GM21619 (cell line): ENCODE measurements at regions not wholly inside any gene's neighbourhood (a gene's known extent, or its start where the extent isn't known, plus 50 kb on each side); places are given as distances from the start of the nearest gene placed in this dataset.

Experiments
- ATAC-seq: cut with Tn5 transposase; IDR thresholded peaks from one replicate; pipeline ENCODE4 v1.9.1; 2021; ENCODE audit not compliant: unreplicated experiment

DNA sequence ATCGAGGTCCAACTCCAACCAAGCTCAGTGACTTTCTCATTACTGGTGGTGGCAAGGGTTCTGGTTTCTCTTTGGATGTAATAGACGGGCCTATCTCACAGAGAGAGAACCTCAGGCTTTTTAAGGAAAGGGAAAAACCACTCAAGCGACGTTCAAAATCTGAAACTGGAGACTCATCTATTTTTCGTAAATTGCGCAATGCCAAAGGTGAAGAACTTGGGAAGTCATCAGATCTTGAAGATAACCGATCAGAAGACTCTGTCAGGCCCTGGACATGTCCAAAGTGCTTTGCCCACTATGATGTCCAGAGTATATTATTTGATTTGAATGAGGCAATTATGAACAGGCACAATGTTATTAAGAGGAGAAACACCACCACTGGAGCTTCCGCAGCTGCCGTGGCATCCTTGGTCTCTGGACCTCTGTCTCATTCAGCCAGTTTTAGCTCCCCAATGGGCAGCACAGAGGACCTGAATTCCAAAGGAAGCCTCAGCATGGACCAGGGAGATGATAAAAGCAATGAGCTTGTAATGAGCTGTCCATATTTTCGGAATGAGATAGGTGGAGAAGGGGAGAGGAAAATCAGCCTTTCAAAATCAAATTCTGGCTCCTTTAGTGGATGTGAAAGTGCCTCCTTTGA, 343.5 kb upstream of the RGS6 start:
- no peak for ATAC-seq

DNA sequence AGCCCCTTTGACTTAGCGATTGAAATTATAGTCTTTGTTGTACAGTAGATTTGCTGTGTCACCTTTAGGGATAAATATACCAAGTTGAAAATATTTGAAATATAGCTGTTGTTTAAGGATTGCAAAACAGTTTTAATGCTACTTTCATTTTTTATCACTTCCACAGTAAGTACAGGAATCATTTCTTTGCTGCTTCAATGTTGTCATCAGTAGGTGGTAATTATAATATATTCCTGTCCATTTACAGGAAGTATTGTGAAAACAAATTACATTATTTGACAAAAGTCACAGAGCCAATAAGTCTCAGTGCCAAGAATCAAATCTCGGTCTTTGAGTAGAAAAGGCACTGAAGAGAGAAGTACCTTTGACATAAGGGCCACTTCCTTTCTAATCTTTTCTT, 342.6 kb upstream of the RGS6 start:
- no peak for ATAC-seq

DNA sequence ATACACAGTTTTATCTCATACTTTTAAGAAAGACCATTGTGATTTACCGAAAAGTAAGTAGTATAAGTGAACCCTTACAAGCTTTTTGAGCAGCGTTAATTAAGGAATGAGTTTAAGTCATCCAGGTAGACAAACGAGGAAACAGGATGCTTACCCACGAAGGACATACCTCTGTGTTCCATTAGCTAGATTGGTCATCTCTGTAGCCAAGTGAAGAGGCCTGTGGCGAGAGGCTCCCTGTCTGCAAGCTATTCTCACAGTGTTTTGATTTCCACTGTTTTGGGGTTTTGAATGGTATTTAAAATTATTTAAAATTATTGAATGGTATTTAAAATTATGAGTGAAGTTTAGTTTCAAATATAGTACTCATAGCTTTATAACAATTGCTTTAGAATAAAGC, 342.1 kb upstream of the RGS6 start:
- no peak for ATAC-seq

DNA sequence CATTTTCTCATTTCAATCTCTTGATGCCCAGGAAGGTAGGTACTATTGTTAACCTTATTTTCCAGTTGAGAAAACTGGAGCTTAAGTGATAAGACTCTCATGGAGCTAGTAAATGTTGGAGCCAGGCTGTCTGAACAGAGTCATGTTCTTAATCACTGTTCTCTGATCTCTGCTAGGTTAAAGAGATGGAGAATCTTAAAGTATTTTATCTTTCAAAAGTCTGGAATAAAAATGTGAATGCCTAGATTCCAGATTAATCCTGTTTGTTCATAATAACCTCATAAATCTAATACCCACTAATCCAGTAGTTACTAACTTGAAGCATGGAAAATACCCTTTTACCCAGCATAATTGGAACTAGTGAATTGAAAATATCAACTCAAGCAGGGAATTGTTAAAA, 341.0 kb upstream of the RGS6 start:
- ATAC-seq, result no peak

DNA sequence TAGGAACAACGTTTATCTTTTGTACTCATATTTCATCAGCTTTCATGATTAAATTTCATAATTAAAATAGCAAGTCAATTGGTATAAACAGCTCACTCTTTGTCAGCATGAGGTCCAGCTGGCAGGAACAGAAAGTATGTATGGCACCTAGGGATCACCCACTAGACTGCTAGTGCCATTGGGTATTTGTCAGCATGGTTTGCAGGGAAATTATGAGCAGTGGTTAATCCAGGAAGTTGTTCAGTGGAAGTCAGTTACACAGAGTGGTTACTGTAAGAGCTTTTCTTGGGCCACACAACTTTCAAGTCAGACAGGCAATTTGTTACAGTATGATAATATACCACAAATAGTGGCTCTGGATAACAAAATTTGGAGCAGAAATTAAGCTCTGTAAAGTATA, 340.3 kb upstream of the RGS6 start:
- ATAC-seq, result no peak

DNA sequence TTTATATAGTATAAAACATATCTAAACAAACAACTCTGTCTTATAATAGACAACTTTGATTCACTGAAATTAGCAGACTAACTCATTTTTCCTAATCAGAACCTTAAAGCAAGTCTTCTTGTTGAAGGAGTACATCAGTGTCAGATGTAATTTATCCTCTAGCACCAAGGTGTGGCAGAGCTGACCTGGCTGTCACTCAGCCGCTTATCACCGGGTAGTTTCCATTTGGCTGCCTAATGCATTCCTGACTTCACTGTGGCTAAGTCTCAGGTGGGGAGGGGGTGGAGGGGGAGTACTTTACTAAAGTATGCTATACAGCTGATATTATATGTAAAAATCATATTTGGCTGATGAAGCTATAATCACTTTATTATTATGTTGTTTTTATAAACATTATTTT, 339.9 kb upstream of the RGS6 start:
- no peak for ATAC-seq

DNA sequence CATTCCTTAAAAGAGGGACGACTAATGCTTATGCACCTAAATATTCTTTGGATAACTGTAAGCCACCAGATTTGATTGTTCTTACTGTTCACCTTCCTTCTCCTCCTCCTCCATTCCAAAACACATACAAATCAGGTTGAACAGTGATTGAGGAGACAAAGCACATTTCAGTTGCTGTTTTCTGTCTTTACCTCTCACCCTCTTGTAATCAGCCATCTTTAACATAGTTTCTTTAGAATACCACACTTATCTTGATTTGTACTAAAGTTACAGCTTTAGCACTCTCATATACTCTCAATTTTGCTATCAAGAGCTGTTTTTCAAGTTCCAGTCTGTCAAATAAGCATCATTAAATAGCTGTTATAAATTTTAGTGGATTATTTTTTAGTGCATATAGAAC, 338.3 kb upstream of the RGS6 start:
- ATAC-seq, result no peak

DNA sequence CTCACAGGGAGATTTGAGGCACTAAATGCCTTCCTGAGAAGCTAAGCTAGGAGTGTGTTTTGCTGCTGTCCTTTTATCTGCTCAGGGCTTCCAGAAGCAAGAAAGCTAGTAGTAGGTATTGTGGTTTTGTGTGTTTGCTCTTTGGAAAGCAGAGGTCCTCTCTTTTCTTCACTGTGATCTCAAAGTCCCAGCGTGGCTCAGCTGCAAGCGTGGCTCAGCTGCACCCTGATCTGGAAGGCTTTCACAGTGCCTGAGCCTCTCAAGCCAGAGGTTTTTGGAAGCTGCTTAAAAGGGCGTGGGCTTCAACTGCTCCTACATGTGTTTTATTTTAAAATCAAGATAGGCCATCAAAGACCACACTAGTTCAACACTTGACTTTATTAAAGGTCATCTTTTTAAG, 337.4 kb upstream of the RGS6 start:
- ATAC-seq, result no peak

DNA sequence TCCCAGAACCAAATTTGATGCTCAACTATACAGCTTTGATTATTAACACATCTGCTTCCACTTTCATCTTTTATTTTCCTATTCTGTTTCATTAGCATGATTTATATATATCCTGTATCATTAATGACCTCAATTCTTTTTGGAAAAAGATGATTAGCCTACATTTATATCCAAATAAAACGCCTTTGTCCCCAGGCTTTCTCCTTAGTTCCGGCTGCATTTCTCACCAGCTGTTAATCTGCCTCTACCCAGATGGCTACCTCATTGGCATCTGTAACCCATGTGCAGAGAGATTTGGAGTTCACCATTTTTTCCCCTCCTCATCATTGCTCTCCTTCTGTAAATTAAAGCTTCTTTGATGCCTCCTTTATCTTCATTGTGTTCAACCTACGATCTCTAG, 336.8 kb upstream of the RGS6 start:
- no peak for ATAC-seq

DNA sequence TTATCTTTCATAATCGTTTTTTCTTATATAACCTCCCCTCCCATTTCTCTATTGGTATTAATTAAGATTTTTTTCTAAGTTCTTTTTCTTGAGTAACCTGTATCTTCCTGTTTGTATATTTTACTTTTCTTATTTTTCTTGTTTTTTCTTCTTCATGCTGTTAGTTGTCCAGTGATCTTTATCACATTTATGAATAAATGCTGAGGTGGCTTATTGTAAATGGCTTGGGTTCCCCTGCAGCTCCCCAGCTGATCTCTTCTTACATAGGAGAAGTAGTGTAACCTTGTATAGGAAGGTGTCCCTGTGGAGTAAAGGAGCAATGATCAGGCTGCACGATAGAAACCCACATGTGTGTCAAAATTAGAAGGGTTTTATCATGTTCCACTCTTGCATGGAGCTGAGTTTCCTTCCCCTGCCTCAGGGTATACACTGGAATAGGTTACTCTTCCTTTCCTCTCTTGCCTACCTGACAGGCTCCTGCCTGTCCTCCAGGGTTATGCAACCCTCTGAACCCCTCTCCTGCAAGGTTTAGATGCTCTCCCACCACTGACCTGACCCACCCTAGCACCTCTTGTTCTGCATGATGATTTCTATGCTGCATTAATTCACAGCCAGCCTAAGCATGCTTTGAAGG, 334.8 kb upstream of the RGS6 start:
- ATAC-seq, result no peak

DNA sequence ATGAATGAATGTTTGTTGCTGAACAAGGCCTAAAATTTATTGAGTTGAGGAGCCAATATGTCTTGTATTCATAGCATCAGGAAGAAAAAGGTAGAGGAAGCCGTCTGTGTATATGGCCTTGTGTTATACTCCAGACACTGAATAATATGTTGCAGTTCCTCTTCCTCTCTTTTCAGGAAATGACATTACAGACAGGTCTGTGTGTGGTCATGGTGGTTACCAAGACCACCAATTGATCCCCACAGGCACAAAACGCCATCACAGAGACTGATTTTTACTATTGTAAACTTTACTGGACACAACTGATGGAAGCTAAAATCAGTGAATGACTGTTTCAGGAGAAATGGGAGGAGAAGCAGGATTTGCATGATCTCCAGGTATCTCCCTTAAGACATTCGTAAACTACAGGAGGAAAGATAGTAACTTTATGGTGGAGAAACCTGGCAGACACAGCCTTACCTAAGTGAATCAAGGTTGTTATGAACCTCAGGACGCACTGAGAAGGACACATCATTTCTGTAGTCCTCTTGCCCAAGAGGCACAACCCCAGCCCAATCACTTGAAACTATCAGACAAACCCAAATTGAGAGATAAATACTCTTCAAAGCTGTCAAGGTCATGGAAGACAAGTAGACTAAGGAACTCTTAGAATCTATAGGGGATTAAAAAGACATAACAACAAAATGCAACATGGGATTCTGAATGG, 334.1 kb upstream of the RGS6 start:
- peak; percentile 82 for ATAC-seq

DNA sequence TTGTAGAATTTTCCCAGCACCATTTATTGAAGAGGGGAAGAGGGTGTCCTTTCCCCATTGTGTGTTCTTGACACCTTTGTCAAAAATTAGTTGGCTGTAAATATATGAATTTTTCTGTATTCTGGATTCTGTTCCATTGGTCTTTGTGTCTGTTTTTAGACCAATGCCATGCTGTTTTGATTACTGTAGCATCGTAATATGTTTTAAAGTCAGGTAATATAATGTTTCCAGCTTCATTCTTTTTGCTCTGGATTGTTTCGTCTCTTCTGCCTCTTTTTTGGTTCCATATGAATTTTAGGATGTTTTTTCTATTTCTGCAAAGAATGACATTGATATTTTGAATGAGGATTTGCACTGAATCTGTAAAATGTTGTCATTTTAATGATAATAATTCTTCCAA, 331.9 kb upstream of the RGS6 start:
- ATAC-seq, result no peak

DNA sequence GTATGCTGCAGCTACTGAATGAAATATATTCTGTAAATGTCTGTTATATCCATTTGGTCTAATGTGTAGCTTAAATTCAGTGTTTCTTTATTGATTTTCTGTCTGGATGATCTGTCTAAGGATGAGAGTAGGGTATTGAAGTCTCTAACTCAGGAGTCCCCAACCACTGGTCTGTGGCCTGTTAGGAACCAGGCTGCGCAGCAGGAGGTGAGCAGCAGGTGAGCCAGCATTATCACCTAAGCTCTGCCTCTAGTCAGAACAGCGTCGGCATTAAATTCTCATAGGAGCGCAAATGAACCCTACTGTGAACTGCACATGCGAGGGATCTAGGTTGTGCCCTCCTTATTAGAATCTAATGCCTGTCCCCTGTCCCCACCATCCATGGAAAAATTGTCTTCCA, 329.7 kb upstream of the RGS6 start:
- no peak for ATAC-seq

DNA sequence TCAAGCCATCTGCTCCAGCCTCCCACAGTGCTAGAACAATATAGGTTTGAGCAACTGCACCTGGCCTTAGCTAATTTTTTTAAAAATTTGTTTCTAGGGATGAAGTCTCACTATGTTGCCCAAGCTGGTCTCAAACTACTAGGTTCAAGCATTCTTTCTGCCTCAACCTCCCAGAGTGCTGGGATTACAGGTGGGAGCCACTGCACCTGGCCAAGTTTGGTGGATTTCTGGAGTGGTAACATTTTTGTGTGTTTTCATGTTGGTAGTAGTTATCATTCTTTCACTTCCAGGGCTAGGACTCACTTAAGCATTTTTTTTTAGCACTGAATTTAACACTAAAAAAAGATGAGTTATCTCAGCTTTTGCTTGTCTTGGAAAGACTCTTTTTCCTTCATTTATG, 328.0 kb upstream of the RGS6 start:
- no peak for ATAC-seq

DNA sequence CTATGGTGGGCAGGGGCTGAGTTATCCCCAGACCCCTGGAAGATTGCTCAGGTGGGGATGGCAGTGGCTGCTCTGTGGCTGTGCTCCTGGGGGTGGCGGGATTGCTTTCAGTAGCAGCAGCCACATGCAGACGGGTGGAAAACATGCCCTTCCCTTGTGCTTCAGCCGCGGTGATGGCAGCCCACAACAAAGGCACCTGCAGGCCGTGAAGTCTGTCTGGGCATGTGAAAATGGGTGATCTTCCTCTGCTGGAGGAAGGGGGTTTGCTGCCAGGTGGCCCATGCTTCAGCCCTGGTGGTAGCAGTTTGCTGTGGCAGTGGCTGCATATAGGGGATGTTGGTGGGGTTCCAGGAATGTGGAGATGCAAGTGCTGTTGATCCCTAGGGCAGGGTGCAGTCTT, 326.2 kb upstream of the RGS6 start:
- ATAC-seq, result no peak

DNA sequence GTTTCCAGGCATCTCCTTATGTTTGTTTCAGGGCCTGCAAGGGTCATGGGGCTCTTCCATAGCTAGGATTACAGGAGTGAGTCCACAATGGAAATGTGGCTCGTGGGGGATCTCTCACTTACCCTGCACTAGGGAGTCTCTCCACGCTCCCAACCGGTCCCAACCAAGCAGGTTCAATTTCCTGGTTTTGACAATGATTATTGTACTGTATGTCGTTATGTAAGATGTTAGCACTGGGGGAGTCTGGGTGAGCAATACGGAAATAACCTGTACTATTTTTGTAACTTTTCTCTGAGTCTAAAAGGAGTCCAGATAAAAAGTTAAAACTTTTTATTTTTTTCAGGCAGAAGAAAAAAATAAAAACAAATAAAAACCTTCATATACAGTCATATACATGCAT, 325.7 kb upstream of the RGS6 start:
- no peak for ATAC-seq

DNA sequence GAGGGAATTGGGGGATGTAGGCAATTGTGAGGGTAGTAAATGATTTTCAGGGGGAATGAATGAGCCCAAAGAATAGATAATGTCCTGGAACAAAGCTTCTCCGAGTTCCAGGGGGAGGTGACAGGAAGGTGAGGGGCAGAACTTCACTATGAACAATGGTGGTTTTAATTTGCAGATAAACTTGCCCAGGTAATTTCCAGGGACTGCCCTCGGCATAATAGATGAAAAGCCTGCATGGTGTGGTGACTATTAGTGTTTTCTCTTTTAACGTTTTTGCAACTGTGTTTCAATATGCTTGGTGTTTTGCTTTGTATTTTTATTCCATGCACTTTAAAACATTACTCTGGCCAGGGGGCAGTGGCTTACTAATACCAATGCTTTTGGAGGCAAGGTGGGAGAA, 325.2 kb upstream of the RGS6 start:
- ATAC-seq, result no peak

DNA sequence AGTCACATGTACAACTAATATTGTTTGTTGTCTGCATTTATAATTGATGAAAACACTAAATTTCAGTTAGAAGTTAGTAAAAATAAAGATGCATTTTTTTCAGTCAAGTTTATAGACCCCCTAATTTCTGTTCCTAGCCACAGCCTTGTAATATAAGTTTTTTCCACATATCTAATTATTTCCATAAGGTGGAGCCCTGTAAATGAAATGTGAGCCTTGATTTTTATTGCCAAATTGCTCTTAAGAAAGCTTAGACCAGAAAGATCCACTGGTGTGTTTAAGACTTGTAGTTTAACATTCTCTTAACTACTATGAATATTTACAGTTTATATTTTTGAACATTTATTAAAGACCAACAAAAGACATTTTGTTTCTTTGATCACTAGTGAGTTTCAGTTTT, 322.1 kb upstream of the RGS6 start:
- no peak for ATAC-seq

DNA sequence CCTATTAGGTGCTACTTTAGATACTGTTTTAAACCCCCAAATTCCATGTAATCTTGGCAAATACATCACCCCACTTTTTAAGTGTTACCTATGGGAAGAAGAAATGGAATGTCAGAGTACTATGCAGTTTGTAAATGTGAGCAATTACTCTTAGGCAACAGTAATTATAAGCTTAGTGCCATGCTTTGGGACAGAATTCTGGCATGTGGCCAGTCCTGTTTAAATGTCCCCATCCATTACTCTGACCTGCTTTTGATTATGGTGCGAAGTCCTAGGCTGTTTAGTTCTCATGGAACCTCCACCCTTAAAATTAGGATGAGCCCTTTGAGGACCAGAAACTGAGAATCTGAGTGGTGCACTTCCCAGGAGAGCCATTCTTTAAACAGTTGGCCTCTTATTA, 321.4 kb upstream of the RGS6 start:
- no peak for ATAC-seq

DNA sequence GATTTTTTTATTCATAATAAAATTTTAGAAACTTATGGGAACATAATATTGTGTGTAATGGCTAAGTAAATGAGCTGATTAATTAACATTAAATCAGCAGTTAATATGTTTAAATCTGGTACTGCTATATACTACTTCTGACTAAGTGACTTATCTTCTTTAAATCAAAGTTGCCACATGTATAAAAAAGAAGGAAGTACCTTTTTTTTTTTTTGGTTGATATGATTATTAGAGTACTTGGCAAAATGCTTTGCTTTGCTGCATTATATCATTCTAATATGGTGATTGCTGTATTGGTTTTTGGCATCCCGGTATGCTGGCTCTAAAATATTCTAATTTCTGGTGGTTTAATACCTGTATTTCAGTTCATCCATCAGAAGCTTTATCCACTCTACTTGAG, 319.1 kb upstream of the RGS6 start:
- ATAC-seq, result no peak

DNA sequence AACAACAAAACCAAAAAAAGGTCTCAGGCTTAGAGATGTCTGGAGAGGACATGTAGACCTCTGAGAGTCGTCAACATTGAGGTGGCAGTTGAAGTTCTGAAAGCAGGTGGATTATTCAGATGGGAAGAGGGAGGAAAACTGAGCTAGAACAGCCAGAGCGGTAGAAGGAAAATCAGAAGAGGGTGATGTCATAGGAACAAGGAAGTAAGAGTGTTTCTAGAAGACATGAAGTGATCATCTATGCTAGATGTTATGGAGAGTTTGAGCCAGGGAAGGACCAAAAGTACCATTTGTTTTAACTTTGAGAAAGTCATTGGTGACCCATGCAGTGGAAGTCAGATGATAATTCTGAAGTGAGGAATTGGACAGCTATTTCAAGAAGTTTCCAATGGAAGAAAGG, 316.2 kb upstream of the RGS6 start:
- ATAC-seq, result no peak

DNA sequence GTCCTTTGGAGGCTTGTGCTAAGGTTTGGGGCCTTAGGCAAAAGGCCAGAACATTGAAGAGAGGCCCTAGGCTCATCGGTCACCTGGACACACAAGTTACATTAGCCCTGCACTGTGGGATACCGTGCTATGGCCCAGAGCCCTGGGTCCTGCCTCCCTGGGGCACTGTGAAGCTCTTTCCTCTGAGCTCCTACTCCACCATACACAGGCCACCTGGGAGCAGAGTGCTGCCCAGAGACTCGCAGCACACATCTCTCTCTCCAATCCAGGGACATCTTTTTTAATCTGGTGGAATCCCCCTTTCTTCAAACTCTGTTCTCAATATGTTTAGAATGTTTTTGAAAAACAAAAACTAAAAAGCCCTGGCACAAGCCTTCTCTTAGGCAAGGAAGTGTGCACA, 314.2 kb upstream of the RGS6 start:
- no peak for ATAC-seq

DNA sequence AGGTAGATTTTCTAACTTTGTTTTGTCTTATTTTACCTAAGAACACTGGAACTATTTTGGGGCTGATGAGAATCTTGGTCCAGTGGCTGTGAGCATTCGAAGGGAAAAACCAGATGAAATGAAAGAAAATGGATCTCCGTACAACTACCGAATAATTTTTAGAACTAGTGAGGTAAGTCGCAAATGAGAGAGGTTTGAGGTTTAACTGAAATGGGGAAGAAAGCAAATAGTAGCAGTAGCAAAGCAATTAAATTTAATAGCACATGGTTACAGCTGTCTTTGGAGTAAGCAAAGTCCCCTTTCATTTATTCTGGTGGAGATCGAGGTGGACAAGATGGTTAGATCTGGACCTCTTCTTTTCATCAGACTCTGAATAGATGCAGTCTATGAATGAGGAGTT, 313.5 kb upstream of the RGS6 start:
- no peak for ATAC-seq
